Activated T-helper 2 cell treated with anti-CD3 and anti-CD28 coated beads, Interferon-gamma antibody, Interleukin-2, Interleukin-4, amounts not matched to agents 10 μg/mL and 5 μg/mL and 100 μg/mL, durations not matched to agents 14 hours and 24 hours and 36 hours (primary cell): ENCODE measurements at regions not wholly inside any gene's neighbourhood (a gene's known extent, or its start where the extent isn't known, plus 50 kb on each side); places are given as distances from the start of the nearest gene placed in this dataset.
"Not testable (repeated sequence)": the region's sequence is repeated elsewhere in the genome, so short reads cannot be mapped to it uniquely, and the experiment has no call there.

Experiments
- DNase-seq: peaks from one replicate; pipeline ENCODE4 v3.0.0; 2021; ENCODE audit warnings: low spot score
- H3K27ac Mint-ChIP-seq: one replicate; pipeline ENCODE4 v1.8.0; 2021; ENCODE audit warnings: mixed read lengths
- H3K27me3 Mint-ChIP-seq: one replicate; pipeline ENCODE4 v1.8.0; 2021; ENCODE audit warnings: low read depth, mixed read lengths
- H3K36me3 Mint-ChIP-seq: one replicate; pipeline ENCODE4 v1.8.0; 2021; ENCODE audit warnings: low read depth, mixed read lengths
- H3K4me1 Mint-ChIP-seq: one replicate; pipeline ENCODE4 v1.8.0; 2021; ENCODE audit warnings: low read depth, mixed read lengths
- H3K4me3 Mint-ChIP-seq: one replicate; pipeline ENCODE4 v1.8.0; 2021; ENCODE audit warnings: low read depth, mild to moderate bottlenecking, moderate library complexity, mixed read lengths
- H3K9me3 Mint-ChIP-seq: one replicate; pipeline ENCODE4 v1.8.0; 2021; ENCODE audit warnings: mixed read lengths
- intact Hi-C: fragments of 100-400 bp; cut with micrococcal nuclease; formaldehyde crosslinking; loops from one replicate; pipeline ENCODE4 v1.15.1; 2023

- no peak for DNase-seq
- Mint-ChIP-seq H3K27me3 (no peaks in the 10 kb centered on the region), H3K4me3 (no peak overlapping the region), H3K4me1 (no peaks in the 10 kb centered on the region), H3K27ac (no peak overlapping the region), H3K9me3 (no peaks in the 10 kb centered on the region), H3K36me3 (no peaks in the 10 kb centered on the region)
- intact Hi-C loops = no loop called here
Measured at GRCh38 chr4:149194061-149194460, 621.6 kb downstream of the IQCM start.

- H3K4me3 Mint-ChIP-seq = no peak overlapping the region
- no peak for DNase-seq
- intact Hi-C loops = no loop called here
- H3K9me3 Mint-ChIP-seq = no peaks in the 10 kb centered on the region
- H3K27ac Mint-ChIP-seq = no peak overlapping the region
- H3K4me1 Mint-ChIP-seq = no peaks in the 10 kb centered on the region
- no peaks in the 10 kb centered on the region for H3K27me3 Mint-ChIP-seq
- H3K36me3 Mint-ChIP-seq = no peaks in the 10 kb centered on the region
Measured at GRCh38 chr4:149187726-149188125, 627.9 kb downstream of the IQCM start.

GRCh38 chr4:149183638-149184037, 632.0 kb downstream of the IQCM start:
- Mint-ChIP-seq H3K9me3 (peaks cover 4% of the 10 kb centered on the region), H3K4me1 (no peaks in the 10 kb centered on the region), H3K36me3 (no peaks in the 10 kb centered on the region), H3K27ac (no peak overlapping the region), H3K27me3 (no peaks in the 10 kb centered on the region), H3K4me3 (no peak overlapping the region)
- intact Hi-C loops = no loop called here
- DNase-seq = no peak

- H3K27ac Mint-ChIP-seq, intact Hi-C loops: not testable (repeated sequence)
Measured at GRCh38 chr4:149181459-149181858, 634.2 kb downstream of the IQCM start.

GRCh38 chr4:149176039-149176438, 639.6 kb downstream of the IQCM start:
- no peaks in the 10 kb centered on the region for H3K4me1 Mint-ChIP-seq
- peaks cover 8% of the 10 kb centered on the region for H3K9me3 Mint-ChIP-seq
- H3K4me3 Mint-ChIP-seq = no peak overlapping the region
- H3K27me3 Mint-ChIP-seq = no peaks in the 10 kb centered on the region
- H3K36me3 Mint-ChIP-seq = no peaks in the 10 kb centered on the region
- H3K27ac Mint-ChIP-seq = no peak overlapping the region
- intact Hi-C loops = no loop called here
- no peak for DNase-seq

More at GRCh38 chr4:149181459-149181858, 634.2 kb downstream of the IQCM start:
- H3K9me3 Mint-ChIP-seq, DNase-seq, H3K4me1 Mint-ChIP-seq, H3K36me3 Mint-ChIP-seq, H3K4me3 Mint-ChIP-seq, H3K27me3 Mint-ChIP-seq: not testable (repeated sequence)

GRCh38 chr4:149175549-149175948, 640.1 kb downstream of the IQCM start:
- Mint-ChIP-seq H3K27ac (no peak overlapping the region), H3K9me3 (peaks cover 8% of the 10 kb centered on the region), H3K27me3 (no peaks in the 10 kb centered on the region), H3K36me3 (no peaks in the 10 kb centered on the region), H3K4me3 (no peak overlapping the region), H3K4me1 (no peaks in the 10 kb centered on the region)
- intact Hi-C loops = no loop called here
- no peak for DNase-seq

GRCh38 chr4:149173241-149174013, 642.2 kb downstream of the IQCM start:
- Mint-ChIP-seq H3K27ac (no peak overlapping the region), H3K36me3 (no peaks in the 10 kb centered on the region), H3K27me3 (no peaks in the 10 kb centered on the region), H3K4me3 (no peak overlapping the region), H3K9me3 (peaks cover 4% of the 10 kb centered on the region), H3K4me1 (no peaks in the 10 kb centered on the region)
- intact Hi-C loops = no loop called here
- DNase-seq = no peak

- no peak overlapping the region for H3K4me3 Mint-ChIP-seq
- no peak overlapping the region for H3K27ac Mint-ChIP-seq
- H3K27me3 Mint-ChIP-seq = no peaks in the 10 kb centered on the region
- no peak for DNase-seq
- no peaks in the 10 kb centered on the region for H3K36me3 Mint-ChIP-seq
- no peaks in the 10 kb centered on the region for H3K4me1 Mint-ChIP-seq
- intact Hi-C loops = no loop called here
- H3K9me3 Mint-ChIP-seq = no peaks in the 10 kb centered on the region
Measured at GRCh38 chr4:149168645-149169044, 647.0 kb downstream of the IQCM start.

- no peaks in the 10 kb centered on the region for H3K36me3 Mint-ChIP-seq
- H3K27me3 Mint-ChIP-seq = no peaks in the 10 kb centered on the region
- no peak overlapping the region for H3K4me3 Mint-ChIP-seq
- H3K9me3 Mint-ChIP-seq = no peaks in the 10 kb centered on the region
- no peak for DNase-seq
- no peaks in the 10 kb centered on the region for H3K4me1 Mint-ChIP-seq
- no peak overlapping the region for H3K27ac Mint-ChIP-seq
- intact Hi-C loops = no loop called here
Measured at GRCh38 chr4:149166876-149167275, 648.8 kb downstream of the IQCM start.

GRCh38 chr4:149166365-149166764, 649.3 kb downstream of the IQCM start:
- Mint-ChIP-seq H3K27me3 (no peaks in the 10 kb centered on the region), H3K36me3 (no peaks in the 10 kb centered on the region), H3K4me3 (no peak overlapping the region), H3K9me3 (no peaks in the 10 kb centered on the region), H3K4me1 (no peaks in the 10 kb centered on the region), H3K27ac (no peak overlapping the region)
- DNase-seq = no peak
- intact Hi-C loops = no loop called here

- Mint-ChIP-seq H3K36me3 (no peaks in the 10 kb centered on the region), H3K4me3 (no peak overlapping the region), H3K27ac (no peak overlapping the region)
Measured at GRCh38 chr4:149164282-149164681, 651.4 kb downstream of the IQCM start.

GRCh38 chr4:149161247-149161646, 654.4 kb downstream of the IQCM start:
- Mint-ChIP-seq H3K27me3 (no peaks in the 10 kb centered on the region), H3K4me1 (no peaks in the 10 kb centered on the region), H3K36me3 (no peaks in the 10 kb centered on the region), H3K27ac (no peak overlapping the region), H3K9me3 (no peaks in the 10 kb centered on the region), H3K4me3 (no peak overlapping the region)
- no peak for DNase-seq
- intact Hi-C loops = no loop called here

More at GRCh38 chr4:149164282-149164681, 651.4 kb downstream of the IQCM start:
- intact Hi-C loops = no loop called here
- DNase-seq = no peak
- H3K27me3 Mint-ChIP-seq = no peaks in the 10 kb centered on the region
- no peaks in the 10 kb centered on the region for H3K9me3 Mint-ChIP-seq
- no peaks in the 10 kb centered on the region for H3K4me1 Mint-ChIP-seq

GRCh38 chr4:149160370-149160769, 655.3 kb downstream of the IQCM start:
- Mint-ChIP-seq H3K36me3 (no peaks in the 10 kb centered on the region), H3K4me1 (no peaks in the 10 kb centered on the region), H3K4me3 (no peak overlapping the region), H3K27ac (no peak overlapping the region), H3K9me3 (no peaks in the 10 kb centered on the region), H3K27me3 (no peaks in the 10 kb centered on the region)
- DNase-seq = no peak
- intact Hi-C loops = no loop called here

- Mint-ChIP-seq H3K4me1 (no peaks in the 10 kb centered on the region), H3K27ac (no peak overlapping the region), H3K4me3 (no peak overlapping the region), H3K36me3 (no peaks in the 10 kb centered on the region), H3K9me3 (no peaks in the 10 kb centered on the region), H3K27me3 (no peaks in the 10 kb centered on the region)
- intact Hi-C loops = no loop called here
- DNase-seq = no peak
Measured at GRCh38 chr4:149158817-149159216, 656.8 kb downstream of the IQCM start.
